ENCODE measurements at regions not wholly inside any gene's neighbourhood (a gene's known extent, or its start where the extent isn't known, plus 50 kb on each side); places are given as distances from the start of the nearest gene placed in this dataset.

DNA sequence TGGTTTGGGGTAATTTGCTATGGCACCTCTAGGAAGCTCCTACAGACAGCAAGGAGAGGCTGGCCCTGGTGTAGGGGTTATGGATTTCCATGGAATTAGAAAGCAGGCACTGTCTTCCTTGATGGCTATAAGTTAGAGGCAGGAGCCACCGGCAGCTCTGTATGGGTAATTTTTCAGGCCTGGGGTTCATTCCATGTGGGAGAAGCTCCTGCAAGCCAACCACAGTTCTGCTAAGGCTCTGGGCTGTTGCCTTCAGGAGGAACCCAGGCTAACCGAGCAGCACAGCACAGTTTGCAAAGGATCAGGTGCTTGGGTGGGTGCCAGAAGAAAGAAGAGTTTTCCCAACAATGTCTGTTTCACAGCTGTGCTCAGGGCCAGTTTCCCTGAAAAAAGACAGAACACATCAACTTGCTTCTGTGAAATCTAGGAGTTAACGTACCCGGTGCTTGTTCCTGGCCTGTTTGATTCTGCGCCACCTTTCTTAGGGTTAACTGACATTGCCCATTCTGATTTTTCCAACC lies 162.8 kb upstream of the MYLIP start:
- TF ChIP-seq GATA1 (IDR thresholded peaks at IDR 0.05; ENCODE audit: low read depth, low read length) (no peak), POLR2A (IDR thresholded peaks at IDR 0.05; ENCODE audit: low read length) (no peak)
- no peak for DNase-seq

DNA sequence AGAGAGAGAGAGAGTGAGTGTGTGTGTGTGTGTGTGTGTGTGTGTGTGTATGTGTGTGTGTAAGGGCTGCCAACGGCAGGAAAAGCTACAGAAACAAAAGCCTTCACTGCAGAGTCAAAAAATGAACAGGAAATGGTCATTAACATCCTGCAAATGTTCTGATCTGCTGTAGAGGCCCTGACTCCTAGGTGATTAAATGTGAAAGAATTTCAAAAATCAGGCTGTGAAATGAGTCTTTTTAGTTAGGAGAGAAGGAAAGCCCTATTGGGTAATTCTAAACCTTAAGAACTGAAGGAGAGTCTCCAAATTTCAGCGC lies 166.5 kb upstream of the MYLIP start:
- DNase-seq, result no peak
- no peak for TF ChIP-seq GATA1 (IDR thresholded peaks at IDR 0.05; ENCODE audit: low read depth, low read length)
- TF ChIP-seq POLR2A (IDR thresholded peaks at IDR 0.05; ENCODE audit: low read length), result no peak

DNA sequence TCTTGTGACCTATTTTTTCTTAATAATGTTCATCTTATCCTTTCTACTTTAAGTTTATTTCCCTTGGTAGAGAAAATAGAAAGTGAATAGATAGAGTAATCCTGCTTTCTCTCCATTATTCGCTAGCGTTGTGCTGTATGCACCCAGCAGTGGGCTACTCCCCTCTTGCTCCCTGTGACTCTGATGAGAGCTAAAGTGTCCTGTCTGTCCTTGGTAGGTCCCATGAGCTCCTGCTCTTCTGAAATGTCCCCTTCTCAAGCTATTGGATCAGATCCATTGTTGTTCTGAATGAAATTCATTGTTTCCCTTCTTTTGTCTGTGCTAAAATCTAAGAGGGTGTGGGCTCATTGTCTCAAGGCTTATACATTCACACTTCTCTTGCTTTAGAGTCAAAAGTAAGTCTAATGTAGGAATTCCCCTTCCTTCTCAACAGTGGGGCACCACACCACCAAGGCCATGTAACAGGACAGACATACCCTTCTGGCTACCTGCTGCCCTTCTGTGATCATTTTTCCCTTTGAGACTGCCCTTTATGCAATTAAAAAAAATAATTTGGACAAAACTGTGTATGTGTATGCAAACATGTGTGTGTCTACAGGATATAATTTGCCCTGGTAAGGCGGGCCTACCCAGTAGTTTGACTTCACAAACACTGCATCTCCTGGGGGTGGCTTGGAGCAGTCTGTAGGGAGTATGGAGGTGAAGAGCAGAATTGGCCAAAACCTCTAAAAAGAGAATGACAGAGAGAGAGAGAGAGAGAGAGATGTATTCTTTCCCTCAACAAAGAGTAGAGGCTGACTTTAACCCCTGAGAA lies 167.0 kb upstream of the MYLIP start:
- TF ChIP-seq GATA1 (IDR thresholded peaks at IDR 0.05; ENCODE audit: low read depth, low read length) (no peak), POLR2A (IDR thresholded peaks at IDR 0.05; ENCODE audit: low read length) (no peak)
- no peak for DNase-seq

DNA sequence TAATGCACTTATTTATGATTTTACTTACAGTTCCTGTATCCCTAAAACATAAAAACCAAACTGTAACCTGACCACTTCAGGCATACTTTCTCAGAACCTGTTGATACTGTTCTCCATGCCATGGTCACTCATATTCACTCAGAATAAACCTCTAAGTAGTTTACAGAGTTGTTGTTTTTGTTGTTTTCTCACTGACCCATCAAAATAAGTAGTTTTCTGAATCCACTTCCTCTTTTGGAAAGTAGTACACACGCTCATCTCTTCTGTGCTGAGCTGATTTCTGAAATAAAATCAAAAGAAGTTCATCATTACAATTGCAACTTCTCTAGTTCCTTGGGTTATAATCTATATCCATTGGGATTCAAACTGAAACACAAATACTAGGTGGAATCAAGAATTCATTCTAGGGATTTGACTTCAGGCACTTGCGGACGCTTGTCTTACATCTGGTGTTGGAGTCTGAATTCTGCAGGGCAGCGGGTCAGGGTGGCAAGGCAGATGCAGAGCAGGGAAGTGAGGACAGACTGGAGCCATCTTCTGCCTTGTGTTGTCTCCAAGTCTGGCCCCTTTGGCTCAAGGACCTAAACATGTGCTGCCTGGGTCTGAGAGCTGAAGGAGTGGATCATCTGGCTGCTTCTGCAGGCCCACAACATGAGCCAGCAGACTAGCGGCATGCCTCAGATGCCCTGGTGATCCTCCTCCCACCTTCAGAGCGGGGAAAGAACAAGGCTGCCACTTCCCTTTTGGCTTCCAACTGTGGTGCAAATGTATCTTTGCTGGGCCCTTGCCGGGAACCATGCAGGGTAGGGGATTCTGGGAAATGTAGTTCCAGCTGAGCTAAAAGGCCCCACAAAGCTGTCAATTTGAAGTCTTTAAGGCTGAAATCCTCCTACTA lies 167.9 kb upstream of the MYLIP start:
- TF ChIP-seq POLR2A (IDR thresholded peaks at IDR 0.05; ENCODE audit: low read length), result no peak
- TF ChIP-seq GATA1 (IDR thresholded peaks at IDR 0.05; ENCODE audit: low read depth, low read length), result no peak
- DNase-seq, result no peak

DNA sequence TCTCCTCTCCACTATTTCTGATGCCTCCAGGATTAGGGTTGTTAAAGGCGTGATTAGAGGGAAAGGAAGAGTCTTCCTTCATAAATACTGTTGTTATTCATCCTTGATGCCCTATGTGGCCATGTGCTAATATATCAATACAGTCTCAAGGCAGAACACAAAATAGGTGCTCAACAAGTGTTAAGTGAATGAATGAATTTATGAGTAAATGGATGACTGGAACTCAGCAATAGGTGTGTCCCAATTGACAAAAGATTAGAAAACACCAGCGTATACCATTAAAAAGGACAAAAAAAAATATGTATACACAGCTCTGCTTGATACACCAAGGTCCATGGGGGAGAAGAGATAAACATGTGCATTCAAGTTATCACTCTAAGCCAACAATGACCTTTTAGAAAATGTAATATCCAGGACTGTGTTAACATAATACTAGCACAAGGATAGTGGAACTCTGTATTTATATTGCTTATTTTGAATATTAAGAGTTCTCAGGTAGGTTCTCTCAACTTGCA lies 171.2 kb upstream of the MYLIP start:
- DNase-seq, result no peak
- no peak for TF ChIP-seq POLR2A (IDR thresholded peaks at IDR 0.05; ENCODE audit: low read length)
- TF ChIP-seq GATA1 (IDR thresholded peaks at IDR 0.05; ENCODE audit: low read depth, low read length), result no peak

DNA sequence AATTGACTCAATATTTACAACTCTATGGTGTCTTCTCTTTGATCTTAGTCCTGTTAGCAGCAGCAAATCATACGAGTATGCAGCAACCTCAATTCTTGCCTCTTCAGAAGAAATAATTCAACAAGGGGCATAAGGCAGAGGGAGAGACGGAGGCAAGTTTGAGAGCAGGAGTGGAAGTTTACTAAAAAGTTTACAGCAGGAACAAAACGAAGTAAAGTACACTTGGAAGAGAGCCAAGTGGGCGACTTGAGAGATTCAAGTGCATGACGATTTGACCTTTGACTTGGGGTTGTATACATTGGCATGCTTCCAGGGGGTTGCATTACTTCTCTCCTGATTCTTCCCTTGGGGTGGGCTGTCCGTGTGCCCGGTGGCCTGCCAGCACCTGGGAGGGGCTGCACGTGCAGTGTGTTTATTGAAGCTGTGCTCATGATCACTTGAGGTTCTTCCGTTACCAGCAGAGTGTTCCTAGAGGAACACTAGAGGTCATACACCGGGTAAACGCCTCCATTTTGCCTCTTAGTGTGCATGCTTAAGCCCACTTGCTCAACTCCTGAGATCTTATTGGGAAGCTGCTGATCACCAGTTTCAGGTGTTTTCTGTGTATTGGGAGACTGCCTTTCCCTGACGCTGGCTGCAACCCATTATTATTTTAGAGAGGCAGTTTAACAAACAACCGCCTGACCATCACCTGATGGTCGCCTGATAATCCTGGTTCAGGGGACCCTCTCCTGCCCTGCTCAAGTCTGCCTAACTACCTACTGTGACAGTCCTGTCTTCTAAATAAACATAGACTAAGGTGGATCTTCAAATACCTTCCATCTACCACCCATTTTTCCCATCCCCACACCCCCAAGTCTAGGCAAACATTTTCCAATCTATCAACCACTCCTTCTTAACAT lies 172.4 kb upstream of the MYLIP start:
- DNase-seq, result no peak
- no peak for TF ChIP-seq POLR2A (IDR thresholded peaks at IDR 0.05; ENCODE audit: low read length)
- no peak for TF ChIP-seq GATA1 (IDR thresholded peaks at IDR 0.05; ENCODE audit: low read depth, low read length)

DNA sequence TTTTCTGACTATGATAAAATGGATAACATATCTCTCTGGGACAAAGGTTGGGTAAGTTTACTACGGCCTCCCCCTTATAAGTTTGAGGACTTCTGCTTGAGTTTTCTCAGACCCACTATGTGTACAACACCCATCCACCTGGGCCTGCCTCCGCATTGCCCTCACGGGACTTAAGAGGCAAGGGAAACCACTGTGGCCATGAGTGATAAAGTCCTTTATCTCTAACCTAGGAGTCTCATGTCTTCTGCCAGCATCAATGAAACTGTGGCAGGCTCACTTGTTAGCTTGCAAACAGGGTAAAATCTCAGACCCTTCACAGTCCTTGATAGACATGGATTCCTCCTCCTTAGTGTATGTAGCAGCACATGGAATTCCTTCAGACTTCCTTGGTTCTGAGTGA lies 173.4 kb upstream of the MYLIP start:
- TF ChIP-seq GATA1 (IDR thresholded peaks at IDR 0.05; ENCODE audit: low read depth, low read length), result no peak
- TF ChIP-seq POLR2A (IDR thresholded peaks at IDR 0.05; ENCODE audit: low read length), result no peak
- peak in 1 of 2 experiments; percentile 17 for DNase-seq

DNA sequence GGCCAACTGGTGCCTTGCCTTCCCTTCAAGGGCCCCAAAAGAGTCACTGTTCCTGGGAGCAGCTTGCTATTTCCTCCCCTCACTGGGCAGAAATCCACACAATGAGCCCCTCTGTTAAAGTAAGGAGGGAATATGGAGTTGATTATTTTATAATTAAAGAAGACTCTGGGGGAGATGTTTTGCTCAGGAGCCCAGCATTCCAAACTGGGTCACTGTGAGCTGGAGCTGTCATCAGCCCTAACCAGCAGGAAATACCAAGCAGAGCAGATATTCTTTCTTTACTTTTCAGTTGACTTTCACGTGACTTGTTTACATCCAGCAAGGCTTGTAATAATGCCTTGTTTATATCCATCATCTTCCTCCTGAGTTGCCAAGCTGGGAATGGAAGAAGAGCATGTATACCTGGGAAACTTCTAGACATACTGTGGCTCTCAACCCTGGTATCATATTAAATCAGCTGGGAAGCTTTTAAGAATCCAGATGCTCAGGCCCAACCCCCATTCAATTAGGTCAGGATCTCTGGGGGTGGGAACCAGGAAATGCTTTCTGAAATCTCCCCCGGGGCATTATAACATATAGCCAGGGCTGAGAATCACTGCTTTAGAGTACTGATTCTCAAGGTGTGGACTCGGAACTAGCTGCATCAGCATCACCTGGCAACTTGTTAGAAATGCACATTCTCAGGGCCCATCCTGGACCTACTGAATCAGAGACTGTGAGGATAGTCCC lies 175.6 kb upstream of the MYLIP start:
- TF ChIP-seq GATA1 (IDR thresholded peaks at IDR 0.05; ENCODE audit: low read depth, low read length), result no peak
- no peak for TF ChIP-seq POLR2A (IDR thresholded peaks at IDR 0.05; ENCODE audit: low read length)
- no peak for DNase-seq

DNA sequence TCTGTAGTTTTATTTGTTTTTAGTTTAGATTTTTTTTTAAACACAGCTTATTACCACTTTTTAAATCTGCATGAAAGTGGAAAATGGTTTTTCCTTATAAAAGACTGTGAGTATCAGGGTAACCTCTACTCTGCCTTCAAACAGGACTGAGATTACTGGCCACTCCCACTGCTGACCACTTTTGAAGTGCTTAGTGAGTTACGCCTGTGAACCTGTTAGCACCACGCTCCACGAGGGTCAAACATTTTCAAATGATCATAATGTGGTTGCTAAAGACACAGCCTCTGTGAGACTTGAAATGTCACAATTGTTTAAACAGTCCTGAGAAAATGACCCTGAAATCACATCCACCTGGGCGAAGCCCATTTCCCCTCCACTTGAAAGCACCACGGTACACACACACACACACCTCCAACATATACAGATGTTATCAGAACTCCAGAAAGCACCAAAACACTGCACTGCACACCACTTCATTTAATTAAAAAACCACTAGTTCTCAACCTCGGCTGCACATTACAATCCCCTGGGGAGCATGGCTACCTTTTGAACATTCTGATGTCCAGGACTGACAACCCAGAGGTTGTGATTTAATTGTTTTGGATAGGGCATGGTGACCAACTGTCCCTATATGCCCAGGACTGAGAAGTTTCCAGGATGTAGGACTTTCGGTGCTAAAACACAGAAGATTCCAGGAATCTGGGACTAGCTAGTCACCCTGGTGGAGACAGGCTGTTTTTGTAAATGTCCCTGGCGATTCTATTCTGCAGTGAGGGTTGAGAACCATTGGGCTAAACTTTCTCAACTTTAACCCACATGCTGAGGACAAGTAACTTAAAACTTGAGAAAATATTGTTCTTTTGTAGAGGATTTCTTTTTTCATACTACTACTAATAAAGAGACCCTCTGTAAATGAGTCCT lies 176.4 kb upstream of the MYLIP start:
- no peak for DNase-seq
- TF ChIP-seq GATA1 (IDR thresholded peaks at IDR 0.05; ENCODE audit: low read depth, low read length) (no peak), POLR2A (IDR thresholded peaks at IDR 0.05; ENCODE audit: low read length) (no peak)

DNA sequence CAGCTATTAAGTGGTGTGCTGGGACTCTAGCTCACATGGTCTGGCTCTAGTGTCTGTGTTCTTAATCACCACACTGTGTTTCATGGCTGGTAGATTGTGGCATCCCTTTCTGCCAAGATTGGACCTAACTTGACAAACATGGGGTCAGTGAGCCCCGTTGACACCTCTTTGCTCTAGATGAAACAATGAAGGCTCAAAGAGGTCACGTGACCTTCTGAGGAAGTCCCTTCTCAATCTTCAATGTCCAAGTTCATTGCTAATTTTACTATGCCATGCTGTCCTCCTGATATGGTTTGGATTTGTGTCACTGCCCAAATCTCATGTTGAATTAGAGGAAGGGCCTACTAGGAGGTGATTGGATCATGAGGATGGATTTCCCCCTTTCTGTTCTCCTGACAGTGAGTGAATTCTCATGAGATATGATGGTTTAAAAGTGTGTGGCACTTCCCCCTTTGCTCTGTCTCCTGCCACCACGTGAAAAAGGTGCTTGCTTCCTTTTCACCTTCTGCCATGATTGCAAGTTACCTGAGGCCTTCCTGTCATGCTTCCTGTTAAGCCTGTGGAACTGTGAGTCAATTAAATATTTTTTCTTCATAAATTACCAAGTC lies 177.8 kb upstream of the MYLIP start:
- TF ChIP-seq GATA1 (IDR thresholded peaks at IDR 0.05; ENCODE audit: low read depth, low read length) (no peak), POLR2A (IDR thresholded peaks at IDR 0.05; ENCODE audit: low read length) (no peak)
- DNase-seq, result no peak

DNA sequence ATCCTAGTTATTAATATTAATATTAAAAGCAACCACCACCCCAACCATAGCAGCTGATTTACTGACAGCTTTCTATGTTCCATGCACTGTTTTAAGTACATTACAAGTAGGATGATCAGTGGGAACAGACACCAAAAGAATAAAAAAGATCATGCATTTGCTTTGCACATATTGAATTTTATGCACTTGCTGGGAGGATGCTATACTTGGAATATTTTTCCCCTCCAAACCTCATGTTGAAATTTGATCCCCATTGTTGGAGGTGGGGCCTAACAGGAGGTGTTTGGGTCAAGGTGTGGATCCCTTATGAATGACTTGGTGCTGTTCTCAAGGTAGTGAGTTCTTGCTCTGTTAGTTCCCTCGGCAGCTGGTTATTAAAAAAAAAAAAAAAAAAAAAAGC lies 178.9 kb upstream of the MYLIP start:
- no peak for TF ChIP-seq GATA1 (IDR thresholded peaks at IDR 0.05; ENCODE audit: low read depth, low read length)
- no peak for TF ChIP-seq POLR2A (IDR thresholded peaks at IDR 0.05; ENCODE audit: low read length)
- no peak for DNase-seq
